ENCODE measurements at regions not wholly inside any gene's neighbourhood (a gene's known extent, or its start where the extent isn't known, plus 50 kb on each side); places are given as distances from the start of the nearest gene placed in this dataset.

GRCh38 chr4:128517096-128517738 lies 229.6 kb upstream of the PGRMC2 start:
- no peaks in the 10 kb centered on the region for H3K36me3 ChIP-seq (ENCODE audit: control insufficient read depth, insufficient read depth, low read length)
- H3K27ac ChIP-seq (ENCODE audit: low read depth, low read length), result no peak overlapping the region
- WGBS (ENCODE audit: insufficient coverage), result no CpG with 5 or more reads among the region's 4 CpGs

GRCh38 chr4:128516301-128516969 lies 228.8 kb upstream of the PGRMC2 start:
- H3K27ac ChIP-seq (ENCODE audit: low read depth, low read length), result no peak overlapping the region
- peaks cover 3% of the 10 kb centered on the region for H3K4me1 ChIP-seq (ENCODE audit: control insufficient read depth, insufficient read depth, low read length)
- no peaks in the 10 kb centered on the region for H3K9me3 ChIP-seq (ENCODE audit: control insufficient read depth, insufficient read depth, low read length)
- H3K4me3 ChIP-seq (ENCODE audit: low read depth, low read length), result no peak overlapping the region
- WGBS (ENCODE audit: insufficient coverage), result 76% methylated on average over 2 of the region's 8 CpGs
- DNase-seq (ENCODE audit: low read depth in 4 of 6, low spot score in 6 of 6), result peak in 1 of 6 donors; percentile 28
- no peaks in the 10 kb centered on the region for H3K36me3 ChIP-seq (ENCODE audit: control insufficient read depth, insufficient read depth, low read length)
- no peaks in the 10 kb centered on the region for H3K27me3 ChIP-seq (ENCODE audit: control insufficient read depth, insufficient read depth, low read length)

More at GRCh38 chr4:128517096-128517738, 229.6 kb upstream of the PGRMC2 start:
- peaks cover 3% of the 10 kb centered on the region for H3K4me1 ChIP-seq (ENCODE audit: control insufficient read depth, insufficient read depth, low read length)
- no peak for DNase-seq (ENCODE audit: low read depth in 4 of 6, low spot score in 6 of 6)
- no peak overlapping the region for H3K4me3 ChIP-seq (ENCODE audit: low read depth, low read length)
- H3K27me3 ChIP-seq (ENCODE audit: control insufficient read depth, insufficient read depth, low read length), result no peaks in the 10 kb centered on the region
- H3K9me3 ChIP-seq (ENCODE audit: control insufficient read depth, insufficient read depth, low read length), result no peaks in the 10 kb centered on the region

GRCh38 chr4:128513664-128514484 lies 226.3 kb upstream of the PGRMC2 start:
- Histone ChIP-seq H3K4me3 (ENCODE audit: low read depth, low read length) (no peak overlapping the region), H3K36me3 (ENCODE audit: control insufficient read depth, insufficient read depth, low read length) (no peaks in the 10 kb centered on the region), H3K4me1 (ENCODE audit: control insufficient read depth, insufficient read depth, low read length) (no peaks in the 10 kb centered on the region), H3K27me3 (ENCODE audit: control insufficient read depth, insufficient read depth, low read length) (no peaks in the 10 kb centered on the region), H3K9me3 (ENCODE audit: control insufficient read depth, insufficient read depth, low read length) (no peaks in the 10 kb centered on the region), H3K27ac (ENCODE audit: low read depth, low read length) (no peak overlapping the region)
- no peak for DNase-seq (ENCODE audit: low read depth in 4 of 6, low spot score in 6 of 6)
- WGBS (ENCODE audit: insufficient coverage), result 83% methylated on average over 1 of the region's 3 CpGs

GRCh38 chr4:128512767-128513322 lies 225.2 kb upstream of the PGRMC2 start:
- no peaks in the 10 kb centered on the region for H3K9me3 ChIP-seq (ENCODE audit: control insufficient read depth, insufficient read depth, low read length)
- no peak for DNase-seq (ENCODE audit: low read depth in 4 of 6, low spot score in 6 of 6)
- H3K27ac ChIP-seq (ENCODE audit: low read depth, low read length), result no peak overlapping the region
- no peaks in the 10 kb centered on the region for H3K4me1 ChIP-seq (ENCODE audit: control insufficient read depth, insufficient read depth, low read length)
- H3K36me3 ChIP-seq (ENCODE audit: control insufficient read depth, insufficient read depth, low read length), result no peaks in the 10 kb centered on the region
- H3K27me3 ChIP-seq (ENCODE audit: control insufficient read depth, insufficient read depth, low read length), result no peaks in the 10 kb centered on the region
- H3K4me3 ChIP-seq (ENCODE audit: low read depth, low read length), result no peak overlapping the region

- WGBS (ENCODE audit: insufficient coverage), result 100% methylated on average over 2 of the region's 5 CpGs
- H3K36me3 ChIP-seq (ENCODE audit: control insufficient read depth, insufficient read depth, low read length), result no peaks in the 10 kb centered on the region
These were observed 224.5 kb upstream of the PGRMC2 start for GRCh38 chr4:128512161-128512560.

GRCh38 chr4:128510850-128511249 lies 223.2 kb upstream of the PGRMC2 start:
- no peaks in the 10 kb centered on the region for H3K4me1 ChIP-seq (ENCODE audit: control insufficient read depth, insufficient read depth, low read length)
- H3K36me3 ChIP-seq (ENCODE audit: control insufficient read depth, insufficient read depth, low read length), result no peaks in the 10 kb centered on the region
- no peaks in the 10 kb centered on the region for H3K27me3 ChIP-seq (ENCODE audit: control insufficient read depth, insufficient read depth, low read length)
- H3K9me3 ChIP-seq (ENCODE audit: control insufficient read depth, insufficient read depth, low read length), result no peaks in the 10 kb centered on the region
- H3K27ac ChIP-seq (ENCODE audit: low read depth, low read length), result no peak overlapping the region
- WGBS (ENCODE audit: insufficient coverage), result 80% methylated on average over 1 of the region's 2 CpGs
- no peak for DNase-seq (ENCODE audit: low read depth in 4 of 6, low spot score in 6 of 6)
- no peak overlapping the region for H3K4me3 ChIP-seq (ENCODE audit: low read depth, low read length)

More at GRCh38 chr4:128512161-128512560, 224.5 kb upstream of the PGRMC2 start:
- Histone ChIP-seq H3K27me3 (ENCODE audit: control insufficient read depth, insufficient read depth, low read length) (no peaks in the 10 kb centered on the region), H3K4me3 (ENCODE audit: low read depth, low read length) (no peak overlapping the region), H3K4me1 (ENCODE audit: control insufficient read depth, insufficient read depth, low read length) (no peaks in the 10 kb centered on the region), H3K9me3 (ENCODE audit: control insufficient read depth, insufficient read depth, low read length) (no peaks in the 10 kb centered on the region), H3K27ac (ENCODE audit: low read depth, low read length) (no peak overlapping the region)
- DNase-seq (ENCODE audit: low read depth in 4 of 6, low spot score in 6 of 6), result no peak

- no CpG with 5 or more reads among the region's 1 CpG for WGBS (ENCODE audit: insufficient coverage)
- DNase-seq (ENCODE audit: low read depth in 4 of 6, low spot score in 6 of 6), result no peak
- no peak overlapping the region for H3K4me3 ChIP-seq (ENCODE audit: low read depth, low read length)
These were observed 215.4 kb upstream of the PGRMC2 start for GRCh38 chr4:128502818-128503527.

GRCh38 chr4:128501239-128501638 lies 213.6 kb upstream of the PGRMC2 start:
- H3K9me3 ChIP-seq (ENCODE audit: control insufficient read depth, insufficient read depth, low read length), result no peaks in the 10 kb centered on the region
- no peaks in the 10 kb centered on the region for H3K27me3 ChIP-seq (ENCODE audit: control insufficient read depth, insufficient read depth, low read length)
- H3K36me3 ChIP-seq (ENCODE audit: control insufficient read depth, insufficient read depth, low read length), result no peaks in the 10 kb centered on the region
- no peaks in the 10 kb centered on the region for H3K4me1 ChIP-seq (ENCODE audit: control insufficient read depth, insufficient read depth, low read length)
- H3K4me3 ChIP-seq (ENCODE audit: low read depth, low read length), result no peak overlapping the region
- 100% methylated on average over 1 of the region's 3 CpGs for WGBS (ENCODE audit: insufficient coverage)
- no peak for DNase-seq (ENCODE audit: low read depth in 4 of 6, low spot score in 6 of 6)
- H3K27ac ChIP-seq (ENCODE audit: low read depth, low read length), result no peak overlapping the region

More at GRCh38 chr4:128502818-128503527, 215.4 kb upstream of the PGRMC2 start:
- H3K27ac ChIP-seq (ENCODE audit: low read depth, low read length), result no peak overlapping the region
- no peaks in the 10 kb centered on the region for H3K36me3 ChIP-seq (ENCODE audit: control insufficient read depth, insufficient read depth, low read length)
- H3K27me3 ChIP-seq (ENCODE audit: control insufficient read depth, insufficient read depth, low read length), result no peaks in the 10 kb centered on the region
- H3K9me3 ChIP-seq (ENCODE audit: control insufficient read depth, insufficient read depth, low read length), result no peaks in the 10 kb centered on the region
- H3K4me1 ChIP-seq (ENCODE audit: control insufficient read depth, insufficient read depth, low read length), result no peaks in the 10 kb centered on the region

- Histone ChIP-seq H3K4me3 (ENCODE audit: low read depth, low read length) (no peak overlapping the region), H3K4me1 (ENCODE audit: control insufficient read depth, insufficient read depth, low read length) (no peaks in the 10 kb centered on the region), H3K36me3 (ENCODE audit: control insufficient read depth, insufficient read depth, low read length) (no peaks in the 10 kb centered on the region), H3K27me3 (ENCODE audit: control insufficient read depth, insufficient read depth, low read length) (no peaks in the 10 kb centered on the region), H3K9me3 (ENCODE audit: control insufficient read depth, insufficient read depth, low read length) (no peaks in the 10 kb centered on the region), H3K27ac (ENCODE audit: low read depth, low read length) (no peak overlapping the region)
- DNase-seq (ENCODE audit: low read depth in 4 of 6, low spot score in 6 of 6), result no peak
- 83% methylated on average over 1 of the region's 3 CpGs for whole genome bisulfite sequencing (ENCODE audit: insufficient coverage)
These were observed 200.6 kb upstream of the PGRMC2 start for GRCh38 chr4:128488055-128488705.

All from spinal cord (tissue), 9 donors.